Fibroblast of mammary gland (primary cell): ENCODE measurements at regions not wholly inside any gene's neighbourhood (a gene's known extent, or its start where the extent isn't known, plus 50 kb on each side); places are given as distances from the start of the nearest gene placed in this dataset.

ENCODE experiments used
- DNase-seq: peaks from one replicate; pipeline ENCODE4 v3.0.0-alpha.2; 2010; ENCODE audit warnings: low read depth
- H3K4me3 ChIP-seq: 2 replicates; pipeline ENCODE4 v1.5.1; 2011; ENCODE audit warnings: low read depth, mild to moderate bottlenecking, low read length, moderate library complexity; ENCODE audit not compliant: control insufficient read depth
- TF ChIP-seq, protein P1 (sequence below): conservative IDR thresholded peaks from 2 replicates; pipeline ENCODE4 v1.5.1; 2011; ENCODE audit warnings: low read depth, low read length, inconsistent platforms; ENCODE audit not compliant: control insufficient read depth, insufficient read depth

- no peak overlapping the region for H3K4me3 ChIP-seq
- DNase-seq, result no peak
Observed at GRCh38 chrX:39642071-39642470, 455.7 kb downstream of the BCOR start.

GRCh38 chrX:39643550-39643949 lies 454.2 kb downstream of the BCOR start:
- H3K4me3 ChIP-seq, result no peak overlapping the region
- DNase-seq, result no peak
- TF ChIP-seq, protein P1, sequence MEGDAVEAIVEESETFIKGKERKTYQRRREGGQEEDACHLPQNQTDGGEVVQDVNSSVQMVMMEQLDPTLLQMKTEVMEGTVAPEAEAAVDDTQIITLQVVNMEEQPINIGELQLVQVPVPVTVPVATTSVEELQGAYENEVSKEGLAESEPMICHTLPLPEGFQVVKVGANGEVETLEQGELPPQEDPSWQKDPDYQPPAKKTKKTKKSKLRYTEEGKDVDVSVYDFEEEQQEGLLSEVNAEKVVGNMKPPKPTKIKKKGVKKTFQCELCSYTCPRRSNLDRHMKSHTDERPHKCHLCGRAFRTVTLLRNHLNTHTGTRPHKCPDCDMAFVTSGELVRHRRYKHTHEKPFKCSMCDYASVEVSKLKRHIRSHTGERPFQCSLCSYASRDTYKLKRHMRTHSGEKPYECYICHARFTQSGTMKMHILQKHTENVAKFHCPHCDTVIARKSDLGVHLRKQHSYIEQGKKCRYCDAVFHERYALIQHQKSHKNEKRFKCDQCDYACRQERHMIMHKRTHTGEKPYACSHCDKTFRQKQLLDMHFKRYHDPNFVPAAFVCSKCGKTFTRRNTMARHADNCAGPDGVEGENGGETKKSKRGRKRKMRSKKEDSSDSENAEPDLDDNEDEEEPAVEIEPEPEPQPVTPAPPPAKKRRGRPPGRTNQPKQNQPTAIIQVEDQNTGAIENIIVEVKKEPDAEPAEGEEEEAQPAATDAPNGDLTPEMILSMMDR, result no peak

More at GRCh38 chrX:39642071-39642470, 455.7 kb downstream of the BCOR start:
- TF ChIP-seq, protein P1, result no peak

DNA sequence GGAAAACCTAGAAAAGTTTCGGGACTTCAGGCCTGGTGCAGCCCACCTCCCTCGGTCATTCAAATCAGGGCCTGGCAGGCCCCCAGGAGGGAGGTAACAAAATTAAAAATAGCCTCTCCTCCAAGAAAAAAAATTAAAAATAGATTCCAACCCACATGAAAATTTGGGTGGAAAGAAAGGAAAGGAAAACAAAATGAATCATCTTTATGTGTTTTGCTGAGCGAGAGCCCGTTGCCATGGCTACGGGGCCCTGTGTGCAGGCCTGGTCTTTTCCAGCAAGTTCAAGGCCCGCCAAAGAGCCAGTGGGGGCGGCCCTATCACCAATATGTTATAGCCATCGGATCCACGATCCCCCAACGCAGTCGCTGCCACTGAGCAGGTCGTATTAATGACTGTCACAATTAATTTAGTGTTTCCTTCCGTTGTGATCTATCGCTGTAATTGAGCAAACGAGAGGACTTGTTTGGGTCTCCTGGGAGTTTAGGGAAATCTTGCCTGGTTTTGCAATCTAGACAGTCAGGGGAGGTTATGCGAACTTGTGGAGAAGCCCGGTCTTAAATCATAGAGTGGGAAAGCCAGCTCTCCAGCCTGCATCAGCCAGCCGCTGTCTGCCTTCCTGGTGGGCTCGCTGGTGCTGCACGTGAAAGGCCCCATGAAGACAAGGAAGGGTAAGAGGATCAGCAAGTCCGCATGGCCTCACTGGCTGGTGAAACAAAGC lies 452.4 kb downstream of the BCOR start:
- no peak overlapping the region for H3K4me3 ChIP-seq
- peak; percentile 88 for DNase-seq
- TF ChIP-seq, protein P1, result no peak

DNA sequence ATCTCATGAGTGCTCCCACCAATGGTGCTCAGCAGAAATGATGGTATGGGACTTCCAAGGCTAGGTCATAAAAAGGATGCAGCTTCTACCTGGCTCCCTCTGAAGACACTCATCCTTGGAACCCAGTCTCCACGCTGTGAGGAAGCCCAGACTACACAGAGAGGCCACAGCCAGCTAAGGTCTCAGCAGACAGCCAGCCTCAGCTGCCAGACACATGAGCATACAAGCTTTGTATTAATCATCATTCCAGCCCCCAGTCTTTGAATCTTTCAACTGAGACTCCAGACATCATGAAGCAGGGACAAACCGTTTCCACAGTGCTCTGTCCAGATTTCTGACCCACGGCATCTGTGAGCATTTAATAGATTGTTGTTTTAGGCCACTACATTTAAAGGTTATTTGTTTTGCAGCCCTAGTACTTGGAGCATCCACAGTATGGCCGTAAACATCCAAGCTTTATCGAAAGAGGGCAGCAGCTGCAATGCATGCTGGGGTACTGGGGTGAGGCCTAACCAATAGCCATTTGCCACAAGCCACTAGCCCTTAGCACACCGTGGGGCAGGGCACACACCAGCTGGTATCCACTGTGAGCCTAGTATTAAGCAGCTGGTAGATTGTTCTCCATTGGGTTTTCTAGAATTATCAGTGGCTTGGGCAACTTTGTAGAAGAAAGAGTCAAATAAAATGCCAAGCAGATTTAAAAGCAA lies 449.1 kb downstream of the BCOR start:
- TF ChIP-seq, protein P1, result no peak
- no peak overlapping the region for H3K4me3 ChIP-seq
- DNase-seq, result no peak

GRCh38 chrX:39650768-39651347 lies 446.9 kb downstream of the BCOR start:
- no peak overlapping the region for H3K4me3 ChIP-seq
- TF ChIP-seq, protein P1, result no peak
- peak; percentile 23 for DNase-seq

- peak; percentile 42 for DNase-seq
- TF ChIP-seq, protein P1, result peak; percentile 48
Observed at GRCh38 chrX:39652336-39652735, 445.4 kb downstream of the BCOR start.

More at GRCh38 chrX:39652336-39652735, 445.4 kb downstream of the BCOR start:
- H3K4me3 ChIP-seq, result no peak overlapping the region
